ENCODE measurements at regions not wholly inside any gene's neighbourhood (a gene's known extent, or its start where the extent isn't known, plus 50 kb on each side); places are given as distances from the start of the nearest gene placed in this dataset.

DNA sequence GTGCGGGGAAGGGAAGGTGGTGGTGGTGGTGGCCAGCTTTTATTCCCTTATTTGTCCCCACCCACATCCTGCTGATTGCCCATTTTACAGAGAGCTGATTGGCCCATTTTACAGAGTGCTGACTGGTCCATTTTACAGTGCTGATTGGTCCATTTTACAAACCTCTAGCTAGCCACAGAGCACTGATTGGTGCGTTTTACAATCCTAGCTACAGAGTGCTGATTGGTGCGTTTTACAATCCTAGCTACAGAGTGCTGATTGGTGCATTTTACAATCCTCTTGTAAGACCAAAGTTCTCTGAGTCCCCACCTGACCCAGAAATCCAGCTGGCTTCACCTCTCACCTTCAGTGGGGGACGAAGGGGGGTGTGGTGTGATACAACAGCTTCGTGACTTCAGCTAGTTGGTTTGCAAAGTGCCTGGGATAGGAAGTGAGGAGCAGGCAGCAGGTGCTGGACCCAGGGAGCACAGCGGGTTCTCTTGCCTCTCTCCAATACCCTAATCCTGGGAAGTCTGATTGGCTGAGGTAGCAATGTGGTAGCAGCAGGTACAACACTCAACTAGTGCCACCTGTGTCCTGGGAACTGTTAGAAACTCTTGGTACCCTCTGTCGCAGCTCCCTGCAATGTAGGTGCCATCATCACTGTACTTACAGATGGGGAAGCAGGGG, 92.1 kb downstream of the BARX1 start:
- H3K27me3 ChIP-seq: peaks cover 0 to 15% (median 4%) of the 10 kb centered on the region in 4 donors
- no peaks in the 10 kb centered on the region for H3K36me3 ChIP-seq
- ATAC-seq (ENCODE audit: low FRiP score in 2 of 2) (no peak), DNase-seq (no peak)
- no peak overlapping the region for H3K4me3 ChIP-seq
- H3K9me3 ChIP-seq: no peaks in the 10 kb centered on the region
- TF ChIP-seq POLR2A (IDR thresholded peaks at IDR 0.05): no peak
- H3K4me1 ChIP-seq: peaks cover 0 to 6% (median 0%) of the 10 kb centered on the region in 4 donors
- 83 to 88% methylated on average over 5 to 7 of the region's 7 CpGs for whole genome bisulfite sequencing, 2 donors
- H3K27ac ChIP-seq: no peak overlapping the region

DNA sequence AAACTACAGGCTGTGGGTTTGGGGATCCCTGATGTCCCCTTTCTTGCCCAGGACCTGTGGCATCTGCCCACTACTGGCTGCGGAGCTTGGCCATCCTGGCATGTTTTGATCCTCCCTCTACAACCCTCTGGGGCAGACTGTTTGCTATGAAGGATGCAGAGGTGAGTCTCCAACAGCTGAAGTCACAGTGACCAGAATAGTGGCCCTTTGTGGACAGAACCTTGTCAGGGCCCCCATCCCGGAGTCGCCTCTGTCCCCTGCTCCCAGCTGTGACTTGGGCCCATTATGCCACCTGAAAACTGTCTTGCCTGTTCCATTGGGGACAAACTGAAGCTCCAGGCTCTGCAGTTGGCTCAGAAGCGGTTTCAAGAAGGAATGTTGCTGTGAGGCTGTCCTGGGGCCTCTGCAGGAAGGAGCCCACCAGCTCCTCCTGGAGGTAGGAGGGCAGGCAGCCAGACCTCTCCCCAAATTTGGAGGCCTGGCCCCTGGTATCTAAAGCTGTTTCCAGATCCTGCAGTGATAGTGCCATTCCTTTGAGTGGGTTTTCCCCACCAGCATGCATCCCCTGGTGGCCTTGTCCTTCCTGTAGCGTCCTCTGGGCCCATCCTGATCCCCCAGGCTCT, 93.3 kb downstream of the BARX1 start:
- Histone ChIP-seq H3K36me3 (no peaks in the 10 kb centered on the region), H3K27ac (no peak overlapping the region), H3K4me3 (no peak overlapping the region), H3K4me1 (peaks cover 0 to 6% (median 0%) of the 10 kb centered on the region in 4 donors), H3K9me3 (no peaks in the 10 kb centered on the region), H3K27me3 (peaks cover 0 to 15% (median 4%) of the 10 kb centered on the region in 4 donors)
- ATAC-seq (ENCODE audit: low FRiP score in 2 of 2): no peak
- no peak for DNase-seq
- 94 to 95% methylated on average over 2 to 5 of the region's 5 CpGs for WGBS, 2 donors
- TF ChIP-seq, protein P1, sequence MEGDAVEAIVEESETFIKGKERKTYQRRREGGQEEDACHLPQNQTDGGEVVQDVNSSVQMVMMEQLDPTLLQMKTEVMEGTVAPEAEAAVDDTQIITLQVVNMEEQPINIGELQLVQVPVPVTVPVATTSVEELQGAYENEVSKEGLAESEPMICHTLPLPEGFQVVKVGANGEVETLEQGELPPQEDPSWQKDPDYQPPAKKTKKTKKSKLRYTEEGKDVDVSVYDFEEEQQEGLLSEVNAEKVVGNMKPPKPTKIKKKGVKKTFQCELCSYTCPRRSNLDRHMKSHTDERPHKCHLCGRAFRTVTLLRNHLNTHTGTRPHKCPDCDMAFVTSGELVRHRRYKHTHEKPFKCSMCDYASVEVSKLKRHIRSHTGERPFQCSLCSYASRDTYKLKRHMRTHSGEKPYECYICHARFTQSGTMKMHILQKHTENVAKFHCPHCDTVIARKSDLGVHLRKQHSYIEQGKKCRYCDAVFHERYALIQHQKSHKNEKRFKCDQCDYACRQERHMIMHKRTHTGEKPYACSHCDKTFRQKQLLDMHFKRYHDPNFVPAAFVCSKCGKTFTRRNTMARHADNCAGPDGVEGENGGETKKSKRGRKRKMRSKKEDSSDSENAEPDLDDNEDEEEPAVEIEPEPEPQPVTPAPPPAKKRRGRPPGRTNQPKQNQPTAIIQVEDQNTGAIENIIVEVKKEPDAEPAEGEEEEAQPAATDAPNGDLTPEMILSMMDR (IDR thresholded peaks at IDR 0.05): no peak
- TF ChIP-seq EP300 (IDR thresholded peaks at IDR 0.05): no peak
- TF ChIP-seq POLR2AphosphoS5 (IDR thresholded peaks at IDR 0.05): no peak
- TF ChIP-seq POLR2A (IDR thresholded peaks at IDR 0.05): no peak

DNA sequence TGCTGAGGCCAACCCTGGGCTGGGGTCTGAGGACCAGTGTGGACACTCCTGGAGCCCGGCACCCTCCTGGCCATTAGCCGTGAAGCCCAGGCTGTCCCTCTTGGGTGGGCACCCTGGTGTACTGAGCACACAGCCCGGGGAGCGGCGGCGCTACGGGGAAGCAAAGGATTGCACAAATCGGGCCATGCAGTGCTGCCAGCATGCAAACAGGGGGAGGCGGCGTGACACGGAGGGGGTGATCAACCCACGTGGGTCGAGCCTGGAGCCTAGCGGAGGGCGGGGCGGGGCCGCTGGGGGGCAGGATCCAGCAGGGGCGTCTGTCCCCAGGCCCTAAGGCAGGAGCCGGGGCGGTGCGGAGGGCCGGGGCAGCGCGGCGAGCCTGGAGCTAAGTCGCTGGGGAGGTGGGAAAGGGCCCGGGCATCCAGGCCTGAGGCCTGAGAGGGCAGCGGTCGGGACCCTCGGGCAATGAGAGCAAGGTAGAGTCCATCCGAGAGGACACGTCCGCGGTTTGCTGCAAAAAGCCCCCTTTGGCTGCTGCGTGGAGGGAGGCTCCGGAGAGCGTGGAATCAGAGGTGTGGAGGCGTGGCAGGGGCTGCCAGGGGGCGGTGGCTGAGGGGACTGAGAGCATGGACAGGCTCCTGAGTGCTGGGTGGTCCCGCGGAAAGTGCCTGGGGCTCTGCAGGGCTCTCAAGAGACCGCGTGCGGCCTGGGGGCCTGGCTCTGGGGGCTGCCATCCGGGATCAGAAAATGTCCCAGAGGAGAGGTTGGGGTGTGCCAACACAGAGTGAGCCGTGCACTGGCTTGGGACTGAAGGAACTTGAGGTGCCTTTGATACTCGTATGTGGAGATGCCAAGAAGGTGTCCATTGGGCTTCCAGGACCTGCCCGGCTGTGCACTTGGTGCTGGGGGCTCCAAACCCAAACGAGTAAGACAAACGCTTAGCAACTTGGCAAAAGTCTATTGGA, 94.2 kb downstream of the BARX1 start:
- Histone ChIP-seq H3K9me3 (no peaks in the 10 kb centered on the region), H3K4me1 (peaks cover 0 to 6% (median 0%) of the 10 kb centered on the region in 4 donors), H3K4me3 (no peak overlapping the region), H3K36me3 (no peaks in the 10 kb centered on the region), H3K27me3 (peaks cover 0 to 15% (median 4%) of the 10 kb centered on the region in 4 donors), H3K27ac (no peak overlapping the region)
- DNase-seq (peak in 1 of 2 donors; percentile 80), ATAC-seq (ENCODE audit: low FRiP score in 2 of 2) (no peak)
- WGBS, 2 donors: 28 to 35% methylated on average over 22 to 50 of the region's 50 CpGs
- TF ChIP-seq, protein P1 (IDR thresholded peaks at IDR 0.05): no peak
- TF ChIP-seq EP300 (IDR thresholded peaks at IDR 0.05): no peak
- no peak for TF ChIP-seq POLR2AphosphoS5 (IDR thresholded peaks at IDR 0.05)
- no peak for TF ChIP-seq POLR2A (IDR thresholded peaks at IDR 0.05)

DNA sequence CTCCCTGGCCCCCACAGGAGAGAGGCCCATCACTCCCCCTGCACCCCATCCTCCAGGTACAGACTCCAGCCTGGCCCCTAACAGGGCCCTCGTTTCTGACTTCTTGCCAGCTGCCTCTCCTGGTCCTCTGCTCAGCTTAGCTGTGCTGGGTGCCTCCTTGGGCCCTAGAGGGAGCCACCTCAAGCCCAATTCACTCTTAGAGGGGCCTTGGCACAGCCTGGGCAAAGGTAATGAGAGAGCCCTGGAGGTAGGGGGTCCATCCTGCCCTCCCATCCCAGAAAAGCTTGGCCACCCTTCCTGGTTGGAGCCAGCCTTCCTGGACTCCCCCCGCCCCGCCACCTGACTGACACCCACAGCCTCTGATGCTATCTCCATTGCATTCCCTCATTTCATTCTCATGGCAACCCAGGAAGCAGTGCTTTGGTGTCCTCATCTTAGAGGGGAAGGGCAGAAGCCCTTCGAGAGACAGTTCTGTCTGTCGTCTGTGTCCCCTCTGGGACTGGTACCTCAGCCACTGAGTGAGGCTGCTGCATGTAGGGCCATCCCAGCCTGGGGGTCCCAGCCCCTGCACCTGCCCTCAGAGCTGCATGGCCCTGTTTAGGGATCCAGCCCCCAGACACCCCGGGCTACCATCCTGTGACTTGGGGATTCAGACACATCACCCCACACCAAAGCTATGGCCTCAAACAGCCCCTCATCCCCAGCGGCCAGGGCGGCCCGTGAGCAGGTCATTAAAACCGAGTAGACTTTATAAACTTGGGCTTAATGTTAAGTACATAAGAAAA, 95.5 kb downstream of the BARX1 start:
- ATAC-seq (ENCODE audit: low FRiP score in 2 of 2): no peak

More for the DNA sequence above, 95.5 kb downstream of the BARX1 start:
- H3K4me1 ChIP-seq: peaks cover 0 to 6% (median 0%) of the 10 kb centered on the region in 4 donors
- no peak overlapping the region for H3K4me3 ChIP-seq
- no peak overlapping the region for H3K27ac ChIP-seq
- WGBS, 2 donors: 71 to 77% methylated on average over 8 to 10 of the region's 10 CpGs
- H3K27me3 ChIP-seq: peaks cover 0 to 15% (median 4%) of the 10 kb centered on the region in 4 donors
- peak in 1 of 2 donors; percentile 54 for DNase-seq
- H3K9me3 ChIP-seq: no peaks in the 10 kb centered on the region
- no peak for TF ChIP-seq POLR2AphosphoS5 (IDR thresholded peaks at IDR 0.05)
- TF ChIP-seq, protein P1 (IDR thresholded peaks at IDR 0.05): no peak
- no peaks in the 10 kb centered on the region for H3K36me3 ChIP-seq

Measured in upper lobe of left lung (tissue), 6 donors.